CD14-positive monocyte (primary cell): ENCODE measurements at regions not wholly inside any gene's neighbourhood (a gene's known extent, or its start where the extent isn't known, plus 50 kb on each side); places are given as distances from the start of the nearest gene placed in this dataset.

Experiments
- DNase-seq, 3 donors: peaks; one replicate each; pipeline ENCODE4 v3.0.0-alpha.2; 2011 to 2022
- H2AFZ ChIP-seq: 2 replicates; pipeline ENCODE4 v1.6.0; 2012; ENCODE audit warnings: mild to moderate bottlenecking, low read depth, low read length, inconsistent platforms; ENCODE audit not compliant: insufficient read depth, poor library complexity, severe bottlenecking
- H3K27ac ChIP-seq, 2 donors: 1 replicate in 1 of 2; 2 replicates in 1 of 2; pipeline ENCODE4 v1.5.1; 2012 to 2013; ENCODE audit warnings: low read length in 2 of 2, control low read depth in 1 of 2, inconsistent platforms in 1 of 2, low read depth in 1 of 2, mild to moderate bottlenecking in 1 of 2
- H3K27me3 ChIP-seq, 2 donors: one replicate each; pipeline versions ENCODE4 v1.6.0 to v1.6.1; 2011 to 2013; ENCODE audit warnings: low read length in 2 of 2; ENCODE audit not compliant: control insufficient read depth in 2 of 2, insufficient read depth in 2 of 2
- H3K36me3 ChIP-seq, 2 donors: replicated peaks in 1 of 2; 1 replicate in 1 of 2; 2 replicates in 1 of 2; pipeline versions ENCODE4 v1.5.1 to v1.6.1; 2012 to 2013; ENCODE audit warnings: low read length in 2 of 2, control low read depth in 1 of 2, inconsistent platforms in 1 of 2, mild to moderate bottlenecking in 1 of 2; ENCODE audit not compliant: insufficient read depth in 2 of 2, control insufficient read depth in 1 of 2
- H3K4me1 ChIP-seq, 2 donors: 1 replicate in 1 of 2; 2 replicates in 1 of 2; pipeline versions ENCODE4 v1.5.1 to v1.6.1; 2012 to 2013; ENCODE audit warnings: low read length in 2 of 2, control low read depth in 1 of 2, inconsistent platforms in 1 of 2, mild to moderate bottlenecking in 1 of 2, moderate library complexity in 1 of 2; ENCODE audit not compliant: insufficient read depth in 2 of 2, control insufficient read depth in 1 of 2
- H3K4me2 ChIP-seq: replicated peaks from 2 replicates; pipeline ENCODE3; 2012; ENCODE audit warnings: low read length, moderate library complexity, mild to moderate bottlenecking; ENCODE audit not compliant: poor library complexity, severe bottlenecking; ENCODE audit errors: extremely low read depth
- H3K4me3 ChIP-seq, 3 experiments: fragments of 200-600 bp in 1 of 3; sonication (generic) in 1 of 3; replicated peaks in 1 of 3; 1 replicate in 2 of 3; 2 replicates in 1 of 3; pipeline ENCODE4 v1.5.1; 2011 to 2013; ENCODE audit warnings: low read length in 3 of 3, mild to moderate bottlenecking in 3 of 3, control low read depth in 2 of 3, low read depth in 2 of 3, inconsistent platforms in 1 of 3, moderate library complexity in 1 of 3
- H3K79me2 ChIP-seq: 2 replicates; pipeline ENCODE4 v1.6.0; 2012; ENCODE audit warnings: mild to moderate bottlenecking, control low read depth, inconsistent platforms, low read length, moderate library complexity; ENCODE audit not compliant: insufficient read depth
- H3K9ac ChIP-seq: 2 replicates; pipeline ENCODE4 v1.6.0; 2017; ENCODE audit warnings: low read length, mild to moderate bottlenecking; ENCODE audit not compliant: insufficient read depth, poor library complexity, severe bottlenecking
- H3K9me3 ChIP-seq, 2 donors: replicated peaks in 1 of 2; 1 replicate in 1 of 2; 2 replicates in 1 of 2; pipeline versions ENCODE4 v1.5.1 to v1.6.1; 2012 to 2013; ENCODE audit warnings: low read length in 2 of 2, control low read depth in 1 of 2; ENCODE audit not compliant: control insufficient read depth in 1 of 2, insufficient read depth in 1 of 2
- H4K20me1 ChIP-seq: 2 replicates; pipeline ENCODE4 v1.6.0; 2012; ENCODE audit warnings: mild to moderate bottlenecking, low read length, control low read depth, moderate library complexity; ENCODE audit not compliant: insufficient read depth
- H3K27ac Mint-ChIP-seq, 7 donors: one replicate each; pipeline ENCODE4 v1.8.0; 2020; ENCODE audit warnings: mild to moderate bottlenecking in 7 of 7, mixed read lengths in 7 of 7, moderate library complexity in 6 of 7, inconsistent platforms in 2 of 7
- H3K27me3 Mint-ChIP-seq, 3 donors: one replicate each; pipeline ENCODE4 v1.8.0; 2021 to 2022; ENCODE audit warnings: low read depth in 3 of 3, mild to moderate bottlenecking in 3 of 3, mixed read lengths in 3 of 3, moderate library complexity in 3 of 3, inconsistent platforms in 1 of 3
- H3K36me3 Mint-ChIP-seq, 2 donors: one replicate each; pipeline ENCODE4 v1.8.0; 2020; ENCODE audit warnings: mixed read lengths in 2 of 2, inconsistent platforms in 1 of 2, mild to moderate bottlenecking in 1 of 2
- H3K4me1 Mint-ChIP-seq: one replicate; pipeline ENCODE4 v1.8.0; 2020; ENCODE audit warnings: mild to moderate bottlenecking, mixed read lengths
- H3K4me3 Mint-ChIP-seq, 2 donors: one replicate each; pipeline ENCODE4 v1.8.0; 2020; ENCODE audit warnings: mild to moderate bottlenecking in 2 of 2, mixed read lengths in 2 of 2, moderate library complexity in 1 of 2
- H3K9me3 Mint-ChIP-seq, 7 donors: one replicate each; pipeline ENCODE4 v1.8.0; 2020 to 2022; ENCODE audit warnings: mixed read lengths in 7 of 7, mild to moderate bottlenecking in 6 of 7, moderate library complexity in 6 of 7, inconsistent platforms in 2 of 7
- CTCF ChIP-seq: fragments of 200-600 bp; IDR thresholded peaks from one replicate; pipeline ENCODE4 v1.8.0; 2022; ENCODE audit warnings: antibody characterized with exemption, mild to moderate bottlenecking
- WGBS: methylation state at CpG from one replicate; pipeline ENCODE4 v1.1.5; 2013; ENCODE audit warnings: missing lambda C conversion rate; ENCODE audit not compliant: insufficient coverage; 5-methylcytosine and 5-hydroxymethylcytosine counted together
- intact Hi-C, 2 donors: fragments of 100-400 bp; cut with micrococcal nuclease; formaldehyde crosslinking; loops; one replicate each; pipeline versions ENCODE4 v1.15.0 to v1.15.1; 2023

- no peak overlapping the region for H3K9ac ChIP-seq
These were observed 81.1 kb upstream of the WNT7B start for GRCh38 chr22:46058091-46058420.

More at GRCh38 chr22:46058091-46058420, 81.1 kb upstream of the WNT7B start:
- peak overlapping the region; percentile 58 to 62 for H3K27ac ChIP-seq
- Mint-ChIP-seq H3K4me1 (peaks cover 48% of the 10 kb centered on the region), H3K36me3 (peaks cover 20 to 39% of the 10 kb centered on the region in 2 donors), H3K4me3 (peak overlapping the region; percentile 47 to 62), H3K27ac (peak overlapping the region; percentile 79 to 90 (median 84)), H3K27me3 (peaks cover 0 to 4% (median 2%) of the 10 kb centered on the region in 3 donors), H3K9me3 (peaks cover 0 to 2% (median 0%) of the 10 kb centered on the region in 7 donors)
- peaks cover 98% of the 10 kb centered on the region for H3K79me2 ChIP-seq
- peak overlapping the region in 1 of 3 experiments; percentile 50 for H3K4me3 ChIP-seq
- intact Hi-C loops = no loop called here
- peaks cover 45 to 55% of the 10 kb centered on the region in 2 donors for H3K4me1 ChIP-seq
- peak overlapping the region; percentile 67 for H3K4me2 ChIP-seq
- no peak overlapping the region for H2AFZ ChIP-seq
- peak; percentile 74 to 78 (median 77) for DNase-seq
- no peak for TF ChIP-seq CTCF
- no peaks in the 10 kb centered on the region for H3K9me3 ChIP-seq
- H3K36me3 ChIP-seq = peaks cover 6 to 11% of the 10 kb centered on the region in 2 donors
- H3K27me3 ChIP-seq = peaks cover 0 to 7% of the 10 kb centered on the region in 2 donors
- 0% methylated on average over 1 of the region's 6 CpGs for WGBS
- peaks cover 32% of the 10 kb centered on the region for H4K20me1 ChIP-seq
